HepG2 (cell line): ENCODE measurements at regions not wholly inside any gene's neighbourhood (a gene's known extent, or its start where the extent isn't known, plus 50 kb on each side); places are given as distances from the start of the nearest gene placed in this dataset.

Source experiments
- ATAC-seq: fragments of 200-7000 bp; cut with Tn5 transposase; 3 replicates; pipeline ENCODE4 v1.9.1; 2020; ENCODE audit warnings: mild to moderate bottlenecking, moderate library complexity
- BruUV-seq: library from RNA; stranded (reverse); fragments of 400-500 nt; replicated peaks from 2 replicates; lab custom pipeline; 2021; lab: Mats Ljungman, UMichigan
- CTCF ChIA-PET: fragments of 300-600 bp; formaldehyde crosslinking; extraction: SDS; loops from one replicate; lab custom pipeline; 2021; ENCODE audit warnings: low total read pairs, inconsistent platforms, low intra/inter-chr PET ratio; lab: Yijun Ruan, JAX
- POLR2A ChIA-PET: fragments of 350-600 bp; sonication (Branson Sonifier 250); formaldehyde crosslinking; loops from one replicate; lab custom pipeline; 2020; ENCODE audit warnings: antibody characterized with exemption, inconsistent platforms; lab: Yijun Ruan, JAX
- DNase-seq: peaks from one replicate; pipeline ENCODE4 v3.0.0-alpha.2; 2015; ENCODE audit warnings: low spot score
- FAIRE-seq: peaks from 3 replicates; lab custom pipeline; 2011; peaks lifted over from hg19 to GRCh38; lab: Jason Lieb, UNC
- H2AFZ ChIP-seq: one replicate; pipeline ENCODE4 v1.6.1; 2011; ENCODE audit warnings: low read length, inconsistent platforms
- H3K27ac ChIP-seq: fragments of 300-600 bp; 3 replicates; pipeline ENCODE4 v1.8.0; 2011; ENCODE audit warnings: mixed run types, mild to moderate bottlenecking, mixed read lengths, low read length, inconsistent platforms; ENCODE audit not compliant: insufficient read depth; ENCODE audit errors: extremely low read length
- H3K27me3 ChIP-seq, 2 experiments: fragments of 200-600 bp in 1 of 2; 2 replicates in 1 of 2; 3 replicates in 1 of 2; pipeline versions ENCODE4 v1.6.0 to v1.8.0; 2011; ENCODE audit warnings: low read length in 2 of 2, mild to moderate bottlenecking in 2 of 2, moderate library complexity in 2 of 2, inconsistent platforms in 1 of 2; ENCODE audit not compliant: insufficient read depth in 2 of 2, control insufficient read depth in 1 of 2
- H3K36me3 ChIP-seq, 2 experiments: fragments of 200-600 bp in 1 of 2; replicated peaks in 1 of 2; 2 replicates in 1 of 2; 3 replicates in 1 of 2; pipeline versions ENCODE4 v1.5.1 to v1.8.0; 2011; ENCODE audit warnings: low read length in 2 of 2, inconsistent platforms in 1 of 2; ENCODE audit not compliant: insufficient read depth in 2 of 2, control insufficient read depth in 1 of 2
- H3K4me1 ChIP-seq: 2 replicates; pipeline ENCODE4 v1.5.1; 2012; ENCODE audit warnings: low read length, inconsistent platforms; ENCODE audit not compliant: insufficient read depth
- H3K4me2 ChIP-seq: 2 replicates; pipeline ENCODE4 v1.6.0; 2011; ENCODE audit warnings: low read depth, low read length, inconsistent platforms
- H3K4me3 ChIP-seq, 3 experiments: fragments of 200-600 bp in 1 of 3; sonication (generic), shearing (Covaris generic) in 1 of 3; replicated peaks in 1 of 3; 2 replicates each; pipeline ENCODE4 v1.5.1; 2011 to 2016; ENCODE audit warnings: low read length in 3 of 3, inconsistent platforms in 2 of 3, low read depth in 2 of 3, mild to moderate bottlenecking in 2 of 3, control low read depth in 1 of 3, mixed read lengths in 1 of 3; ENCODE audit not compliant: insufficient read depth in 1 of 3
- H3K79me2 ChIP-seq: one replicate; pipeline ENCODE4 v1.6.1; 2011; ENCODE audit warnings: low read length, inconsistent platforms; ENCODE audit not compliant: insufficient read depth
- H3K9ac ChIP-seq: 2 replicates; pipeline ENCODE4 v1.6.0; 2011; ENCODE audit warnings: mild to moderate bottlenecking, low read depth, low read length, inconsistent platforms; ENCODE audit not compliant: insufficient read depth
- H3K9me3 ChIP-seq: 2 replicates; pipeline ENCODE4 v1.5.1; 2012; ENCODE audit warnings: mild to moderate bottlenecking, low read length
- H4K20me1 ChIP-seq: 2 replicates; pipeline ENCODE4 v1.6.0; 2011; ENCODE audit warnings: inconsistent platforms, mild to moderate bottlenecking, low read length, moderate library complexity; ENCODE audit not compliant: insufficient read depth
- ARID2 ChIP-seq: sonication (generic); formaldehyde crosslinking; IDR thresholded peaks from 2 replicates; pipeline ENCODE4 v1.8.1; 2022; ENCODE audit warnings: mild to moderate bottlenecking, missing genetic modification reagents, borderline replicate concordance
- ATF7 ChIP-seq, 2 experiments: fragments of 450-650 bp in 1 of 2; sonication (generic) in 1 of 2; formaldehyde crosslinking in 1 of 2; IDR thresholded peaks; 2 replicates each; pipeline versions ENCODE4 v1.4.0 to v1.6.1; 2016 to 2020; ENCODE audit warnings: antibody characterized with exemption in 1 of 2, mild to moderate bottlenecking in 1 of 2, missing genetic modification reagents in 1 of 2
- CCDC6 ChIP-seq: sonication (generic); formaldehyde crosslinking; IDR thresholded peaks from 2 replicates; pipeline ENCODE4 v1.8.1; 2022; ENCODE audit warnings: mild to moderate bottlenecking, missing genetic modification reagents, moderate library complexity
- CREM ChIP-seq, 2 experiments: sonication (generic) in 1 of 2; formaldehyde crosslinking in 1 of 2; IDR thresholded peaks; 2 replicates each; pipeline versions ENCODE4 v1.4.0 to v1.6.1; 2016 to 2020; ENCODE audit warnings: antibody characterized with exemption in 1 of 2, mild to moderate bottlenecking in 1 of 2, missing genetic modification reagents in 1 of 2
- FOXA3 ChIP-seq: IDR thresholded peaks from 2 replicates; pipeline ENCODE4 v1.6.1; 2016; ENCODE audit warnings: missing genetic modification reagents, missing compliant biosample characterization
- GPBP1L1 ChIP-seq: sonication (generic); formaldehyde crosslinking; IDR thresholded peaks from 2 replicates; pipeline ENCODE4 v1.5.0; 2020; ENCODE audit warnings: mild to moderate bottlenecking, missing genetic modification reagents
- HOXA5 ChIP-seq: sonication (generic); formaldehyde crosslinking; IDR thresholded peaks from 2 replicates; pipeline ENCODE4 v1.4.0; 2020; ENCODE audit warnings: missing genetic modification reagents
- MLXIP ChIP-seq: sonication (generic); formaldehyde crosslinking; IDR thresholded peaks from 2 replicates; pipeline ENCODE4 v1.9.0; 2021; ENCODE audit warnings: missing genetic modification reagents, borderline replicate concordance
- MZF1 ChIP-seq: sonication (generic); formaldehyde crosslinking; IDR thresholded peaks from 2 replicates; pipeline ENCODE4 v1.8.1; 2023; ENCODE audit warnings: mild to moderate bottlenecking, missing genetic modification reagents, borderline replicate concordance
- NFIC ChIP-seq: IDR thresholded peaks from 2 replicates; pipeline ENCODE4 v1.6.1; 2012; ENCODE audit warnings: mild to moderate bottlenecking, low read length, inconsistent platforms
- PATZ1 ChIP-seq: sonication (generic); formaldehyde crosslinking; IDR thresholded peaks from 2 replicates; pipeline ENCODE4 v1.4.0; 2020; ENCODE audit warnings: missing genetic modification reagents
- SAFB2 ChIP-seq: sonication (generic); formaldehyde crosslinking; IDR thresholded peaks from 2 replicates; pipeline ENCODE4 v1.5.1; 2020; ENCODE audit warnings: missing genetic modification reagents, low read depth, mild to moderate bottlenecking, borderline replicate concordance
- SP140L ChIP-seq: sonication (generic); formaldehyde crosslinking; IDR thresholded peaks from 2 replicates; pipeline ENCODE4 v1.4.0; 2020; ENCODE audit warnings: missing genetic modification reagents, borderline replicate concordance
- ZFAT ChIP-seq: sonication (generic); formaldehyde crosslinking; conservative IDR thresholded peaks from 2 replicates; pipeline ENCODE4 v1.8.1; 2023; ENCODE audit warnings: missing genetic modification reagents, inconsistent platforms
- ZFP36L2 ChIP-seq: sonication (generic); formaldehyde crosslinking; IDR thresholded peaks from 2 replicates; pipeline ENCODE4 v1.4.0; 2020; ENCODE audit warnings: missing genetic modification reagents
- ZFP62 ChIP-seq: sonication (generic); formaldehyde crosslinking; IDR thresholded peaks from 2 replicates; pipeline ENCODE4 v1.4.0; 2020; ENCODE audit warnings: missing genetic modification reagents
- ZNF253 ChIP-seq: sonication (generic); formaldehyde crosslinking; IDR thresholded peaks from 2 replicates; pipeline ENCODE4 v1.8.0; 2022; ENCODE audit warnings: mild to moderate bottlenecking, missing genetic modification reagents, borderline replicate concordance
- ZNF296 ChIP-seq: sonication (generic); formaldehyde crosslinking; conservative IDR thresholded peaks from 2 replicates; pipeline ENCODE4 v1.5.0; 2020; ENCODE audit warnings: mild to moderate bottlenecking, missing genetic modification reagents
- ZNF3 ChIP-seq: IDR thresholded peaks from 2 replicates; pipeline ENCODE4 v1.7.0; 2017; ENCODE audit warnings: inconsistent platforms
- in situ Hi-C: cut with HindIII; loops from 2 replicates; pipeline ENCODE4 v1.10.0; 2017; ENCODE audit warnings: low pct_unique_long_range_greater_than_20kb; ENCODE audit not compliant: extremely low pct_ligation_motif_present
- intact Hi-C: fragments of 100-400 bp; cut with micrococcal nuclease; formaldehyde crosslinking; loops from one replicate; pipeline ENCODE4 v1.10.0; 2022; ENCODE audit not compliant: unreplicated experiment

- ChIA-PET CTCF (no interaction called here), POLR2A (no interaction called here)
- H3K9ac ChIP-seq = no peak overlapping the region
- H2AFZ ChIP-seq = no peak overlapping the region
- H3K27me3 ChIP-seq = no peaks in the 10 kb centered on the region; a peak in 1 of 5 replicates
- H3K4me2 ChIP-seq = no peak overlapping the region
- no peaks in the 10 kb centered on the region for H3K4me1 ChIP-seq
- no peaks in the 10 kb centered on the region for H3K79me2 ChIP-seq
- H4K20me1 ChIP-seq = no peaks in the 10 kb centered on the region
- H3K9me3 ChIP-seq = no peaks in the 10 kb centered on the region
- H3K27ac ChIP-seq = no peak overlapping the region
- in situ Hi-C loops (no loop called here), intact Hi-C loops (no loop called here)
- DNase-seq = no peak
- TF ChIP-seq ZNF3 (no peak), ARID2 (CRISPR knock-in tag) (no peak), ZFAT (CRISPR knock-in tag) (no peak), PATZ1 (CRISPR knock-in tag) (no peak), FOXA3 (no peak), NFIC (no peak), GPBP1L1 (CRISPR knock-in tag) (no peak), HOXA5 (no peak), SP140L (CRISPR knock-in tag) (no peak), MLXIP (CRISPR knock-in tag) (no peak), SAFB2 (CRISPR knock-in tag) (no peak), MZF1 (no peak), CREM (IDR thresholded peaks at IDR 0.05) (no peak), CREM (CRISPR knock-in tag; IDR thresholded peaks at IDR 0.05) (no peak), ZFP36L2 (CRISPR knock-in tag) (no peak), ATF7 (IDR thresholded peaks at IDR 0.05) (no peak), ATF7 (CRISPR knock-in tag; IDR thresholded peaks at IDR 0.05) (no peak), ZNF296 (CRISPR knock-in tag) (no peak), ZNF253 (CRISPR knock-in tag) (no peak), ZFP62 (CRISPR knock-in tag) (no peak), CCDC6 (no peak)
- ATAC-seq = no peak
- no peaks in the 10 kb centered on the region for H3K36me3 ChIP-seq
- BruUV-seq = no TSS peak
- H3K4me3 ChIP-seq = no peak overlapping the region
- no peak for FAIRE-seq
Measured at GRCh38 chr5:98527846-98528245, 245.6 kb upstream of the RGMB start.
